GM15510 (cell line): ENCODE measurements at regions not wholly inside any gene's neighbourhood (a gene's known extent, or its start where the extent isn't known, plus 50 kb on each side); places are given as distances from the start of the nearest gene placed in this dataset.

ENCODE experiments used
- POLR2A ChIP-seq: IDR thresholded peaks from 3 replicates; pipeline ENCODE4 v1.6.1; 2011; ENCODE audit warnings: borderline replicate concordance; ENCODE audit not compliant: insufficient read length; ENCODE audit errors: extremely low read depth

GRCh38 chr14:34195964-34196363 is 245.1 kb upstream of the EGLN3 start:
- TF ChIP-seq POLR2A = no peak

- no peak for TF ChIP-seq POLR2A
Measured at GRCh38 chr14:34190717-34191116, 239.8 kb upstream of the EGLN3 start.

GRCh38 chr14:34189866-34190265 is 239.0 kb upstream of the EGLN3 start:
- TF ChIP-seq POLR2A = no peak

- no peak for TF ChIP-seq POLR2A
Measured at GRCh38 chr14:34187519-34188044, 236.7 kb upstream of the EGLN3 start.

- TF ChIP-seq POLR2A = no peak
Measured at GRCh38 chr14:34187061-34187460, 236.2 kb upstream of the EGLN3 start.

- no peak for TF ChIP-seq POLR2A
Measured at GRCh38 chr14:34184126-34184525, 233.3 kb upstream of the EGLN3 start.

- TF ChIP-seq POLR2A = no peak
Measured at GRCh38 chr14:34183478-34183877, 232.6 kb upstream of the EGLN3 start.

GRCh38 chr14:34181338-34181737 is 230.5 kb upstream of the EGLN3 start:
- no peak for TF ChIP-seq POLR2A

- TF ChIP-seq POLR2A = no peak
Measured at GRCh38 chr14:34180869-34181268, 230.0 kb upstream of the EGLN3 start.

GRCh38 chr14:34180434-34180833 is 229.6 kb upstream of the EGLN3 start:
- TF ChIP-seq POLR2A = no peak

GRCh38 chr14:34179727-34180126 is 228.9 kb upstream of the EGLN3 start:
- no peak for TF ChIP-seq POLR2A

GRCh38 chr14:34177466-34177865 is 226.6 kb upstream of the EGLN3 start:
- no peak for TF ChIP-seq POLR2A

- no peak for TF ChIP-seq POLR2A
Measured at GRCh38 chr14:34175574-34175973, 224.7 kb upstream of the EGLN3 start.

- no peak for TF ChIP-seq POLR2A
Measured at GRCh38 chr14:34174973-34175372, 224.1 kb upstream of the EGLN3 start.

- TF ChIP-seq POLR2A = no peak
Measured at GRCh38 chr14:34173916-34174315, 223.0 kb upstream of the EGLN3 start.

GRCh38 chr14:34172550-34173368 is 221.9 kb upstream of the EGLN3 start:
- no peak for TF ChIP-seq POLR2A

- no peak for TF ChIP-seq POLR2A
Measured at GRCh38 chr14:34172173-34172451, 221.2 kb upstream of the EGLN3 start.

- TF ChIP-seq POLR2A = no peak
Measured at GRCh38 chr14:34171431-34172172, 220.7 kb upstream of the EGLN3 start.
